Ishikawa (cell line): ENCODE measurements at regions not wholly inside any gene's neighbourhood (a gene's known extent, or its start where the extent isn't known, plus 50 kb on each side); places are given as distances from the start of the nearest gene placed in this dataset.

Experiments
- CREB1 ChIP-seq: IDR thresholded peaks from 2 replicates; pipeline ENCODE4 v1.6.1; 2012; ENCODE audit warnings: low read depth
- EP300 ChIP-seq: IDR thresholded peaks from 2 replicates; pipeline ENCODE4 v1.6.1; 2012; ENCODE audit warnings: borderline replicate concordance
- RAD21 ChIP-seq: IDR thresholded peaks from 2 replicates; pipeline ENCODE4 v1.6.1; 2012; ENCODE audit warnings: low read depth
- TEAD4 ChIP-seq: IDR thresholded peaks from 2 replicates; pipeline ENCODE4 v1.6.1; 2012

- TF ChIP-seq RAD21 (no peak), EP300 (no peak), CREB1 (no peak), TEAD4 (no peak)
Observed at GRCh38 chr7:124651136-124651535, 114.5 kb downstream of the GPR37 start.
